Stimulated activated CD8-positive, alpha-beta memory T cell treated with anti-CD3 and anti-CD28 coated beads, Interleukin-4, amount 100 ng/mL, for 4 hours (primary cell): ENCODE measurements at regions not wholly inside any gene's neighbourhood (a gene's known extent, or its start where the extent isn't known, plus 50 kb on each side); places are given as distances from the start of the nearest gene placed in this dataset.

Experiments used
- DNase-seq, 2 donors: peaks; one replicate each; pipeline ENCODE4 v3.0.0-alpha.2; 2020; ENCODE audit warnings: low read depth in 2 of 2, low spot score in 1 of 2

DNA sequence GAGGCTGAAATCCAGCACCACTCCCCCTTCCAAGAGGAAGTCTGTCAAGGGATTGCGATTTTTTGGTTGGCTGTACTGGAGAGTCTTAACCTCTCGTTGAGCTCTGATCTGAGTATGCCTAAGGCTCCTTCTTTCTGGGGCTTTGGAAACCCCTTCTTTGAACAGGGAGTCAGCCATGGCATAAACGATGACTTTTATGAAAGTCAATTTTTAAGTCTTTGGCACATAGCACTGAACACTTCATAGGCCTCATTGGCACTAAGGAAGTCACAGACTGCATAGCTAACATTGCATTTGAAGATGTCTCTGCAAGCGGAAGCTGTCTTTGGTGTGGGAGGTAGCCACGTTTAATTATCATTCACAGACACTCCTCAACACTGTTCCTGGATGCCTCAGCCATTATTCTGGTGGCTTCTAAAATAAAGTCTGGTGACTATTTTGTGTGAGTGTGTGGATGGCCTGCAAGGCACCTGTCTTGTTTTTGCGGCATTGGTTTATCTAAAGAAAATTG lies 148.2 kb upstream of the NCK2 start:
- DNase-seq = no peak

DNA sequence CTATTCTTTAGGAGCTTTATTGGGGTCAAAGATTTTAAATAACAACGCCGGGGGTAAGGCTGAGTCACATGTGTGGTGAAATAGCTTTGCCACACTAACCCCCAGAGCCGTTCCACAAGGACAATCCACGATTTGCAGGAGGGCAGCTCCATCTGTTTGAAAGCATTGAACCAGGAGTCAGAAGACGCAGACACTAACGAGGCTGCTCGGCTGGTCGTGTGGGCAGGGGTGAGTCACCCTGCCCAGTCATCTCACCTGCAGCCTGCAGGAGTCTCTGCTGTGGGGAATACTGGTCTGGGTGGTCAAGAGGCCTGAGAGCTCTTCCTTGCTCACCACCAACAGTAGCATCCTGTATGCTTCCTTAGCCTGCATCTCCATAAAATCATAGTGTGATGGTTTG lies 149.2 kb upstream of the NCK2 start:
- no peak for DNase-seq

DNA sequence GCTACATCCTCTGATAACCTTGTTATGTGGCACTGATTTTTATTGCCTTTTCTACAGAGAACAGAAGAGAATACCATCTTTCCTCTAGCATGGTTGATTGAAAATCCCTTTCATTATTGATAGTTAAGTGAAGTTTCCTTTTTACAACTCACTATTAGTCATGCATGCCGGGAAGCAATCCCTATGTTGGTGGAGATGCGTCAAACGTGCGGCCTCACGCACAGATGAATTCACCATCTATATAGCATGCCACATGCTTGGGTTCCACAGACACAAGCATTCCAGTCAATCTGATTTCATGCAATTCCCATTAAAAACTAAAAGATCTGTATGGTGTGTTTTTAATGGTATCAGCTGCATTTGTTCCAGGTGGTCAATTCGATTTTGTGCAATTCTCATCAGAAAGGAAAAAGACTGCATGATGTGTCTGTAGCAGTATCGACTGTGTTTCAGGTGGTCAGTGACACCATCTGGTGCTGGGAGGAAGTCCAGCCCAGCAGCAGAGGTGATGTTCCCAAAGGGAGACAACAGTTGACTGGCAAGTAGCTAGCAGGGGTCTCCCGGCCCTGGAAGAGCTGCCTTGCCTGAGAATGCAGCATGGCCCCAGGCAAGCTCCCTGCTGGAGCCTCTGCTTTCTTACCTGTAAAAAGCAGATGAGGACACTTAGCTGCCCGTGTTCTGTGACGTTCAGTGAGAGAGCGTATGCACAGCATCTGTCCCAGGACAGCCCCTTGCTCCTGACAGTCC lies 151.3 kb upstream of the NCK2 start:
- DNase-seq = no peak

DNA sequence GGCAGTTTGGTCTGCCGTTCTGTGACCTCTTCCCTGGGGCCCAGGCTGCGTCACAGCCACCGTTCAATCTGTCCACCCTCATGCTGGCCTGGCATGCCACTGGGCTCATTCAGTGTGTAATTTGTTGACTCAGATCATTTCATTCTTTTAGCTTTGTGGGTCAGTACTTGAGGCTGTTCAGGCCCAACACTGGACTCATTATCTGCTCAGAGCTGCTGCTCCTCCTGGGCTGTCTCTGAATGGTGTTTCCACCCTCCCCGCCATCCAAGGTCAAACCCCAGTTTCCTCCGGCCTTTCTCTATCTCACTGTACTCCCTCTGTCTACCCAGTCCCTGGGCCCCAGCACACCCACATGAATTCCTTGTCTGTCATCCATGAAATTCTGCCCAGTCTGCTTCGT lies 152.4 kb upstream of the NCK2 start:
- no peak for DNase-seq

DNA sequence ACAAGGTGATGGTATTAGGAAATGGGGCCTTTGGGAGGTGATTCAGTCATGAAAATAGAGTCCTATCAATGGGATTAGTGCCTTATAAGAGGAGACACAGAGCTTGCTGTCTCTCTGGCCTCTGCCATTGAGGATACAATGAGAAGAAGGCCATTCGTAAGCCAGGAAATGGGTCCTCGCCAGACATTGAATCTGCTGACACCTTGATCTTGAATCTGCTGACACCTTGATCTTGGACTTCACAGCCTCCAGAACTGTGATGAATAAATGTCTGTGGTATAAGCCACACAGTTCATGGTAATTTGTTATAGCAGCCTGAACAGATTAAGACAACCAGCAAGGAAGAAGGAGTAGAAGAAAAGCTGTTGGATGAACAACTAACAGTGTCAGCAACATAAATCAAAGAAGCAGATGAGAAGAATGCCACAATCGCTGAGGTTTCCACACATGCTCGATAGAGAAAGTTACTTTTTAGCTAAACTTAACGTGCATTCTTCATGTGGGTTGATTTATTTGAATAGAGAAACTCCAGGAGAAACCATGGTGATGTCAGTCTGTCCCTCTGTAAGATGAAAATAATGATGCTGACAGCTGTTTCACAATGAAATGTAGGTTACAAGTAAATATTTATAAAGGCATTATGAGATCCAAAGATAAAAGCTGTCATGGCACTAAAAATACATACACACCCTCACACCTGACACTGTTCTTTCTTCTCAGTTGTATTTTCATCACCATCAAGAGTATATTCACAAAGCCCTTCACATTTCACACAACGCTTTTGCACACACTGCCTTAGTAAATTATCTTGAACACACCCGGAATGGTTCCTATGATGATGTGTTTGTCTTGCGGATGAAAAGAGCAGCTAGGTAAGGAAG lies 153.7 kb upstream of the NCK2 start:
- no peak for DNase-seq

DNA sequence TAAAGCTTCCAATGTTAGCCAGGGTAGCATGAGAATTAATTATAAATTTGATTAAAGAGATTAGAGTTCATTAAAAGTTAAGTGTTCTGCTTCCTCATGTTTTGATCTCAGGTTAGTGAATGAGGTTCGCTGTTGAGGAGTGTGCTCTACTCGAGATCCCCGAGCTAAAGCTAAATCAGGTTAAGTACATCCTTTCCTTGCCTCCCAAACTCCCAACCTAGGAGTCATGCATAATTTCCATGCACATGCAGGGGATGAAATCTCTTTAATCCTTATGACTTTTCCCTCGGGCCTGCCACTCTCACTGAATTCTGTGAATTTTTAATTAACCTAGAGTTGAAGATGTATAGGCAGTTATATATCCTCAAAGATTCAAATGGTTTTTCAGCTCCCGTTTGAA lies 156.1 kb upstream of the NCK2 start:
- no peak for DNase-seq

DNA sequence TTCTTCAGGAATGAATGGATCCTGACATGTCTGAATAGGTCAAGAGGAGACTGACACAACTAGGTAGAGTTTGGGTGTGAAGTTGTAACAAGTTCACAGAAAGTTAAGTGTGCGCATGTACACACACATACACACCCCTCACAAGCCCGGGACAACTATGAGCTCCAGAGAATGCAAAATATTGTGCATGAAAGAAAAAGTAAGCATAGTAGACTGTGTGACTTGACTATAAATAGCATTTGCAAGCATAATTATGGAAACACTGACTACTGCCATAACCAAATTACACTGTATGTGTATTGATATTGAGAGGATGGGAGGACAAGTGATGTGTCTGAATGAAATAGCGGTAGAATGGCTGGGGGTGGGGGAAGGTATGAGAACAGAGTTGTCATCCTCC lies 157.1 kb upstream of the NCK2 start:
- DNase-seq = no peak

DNA sequence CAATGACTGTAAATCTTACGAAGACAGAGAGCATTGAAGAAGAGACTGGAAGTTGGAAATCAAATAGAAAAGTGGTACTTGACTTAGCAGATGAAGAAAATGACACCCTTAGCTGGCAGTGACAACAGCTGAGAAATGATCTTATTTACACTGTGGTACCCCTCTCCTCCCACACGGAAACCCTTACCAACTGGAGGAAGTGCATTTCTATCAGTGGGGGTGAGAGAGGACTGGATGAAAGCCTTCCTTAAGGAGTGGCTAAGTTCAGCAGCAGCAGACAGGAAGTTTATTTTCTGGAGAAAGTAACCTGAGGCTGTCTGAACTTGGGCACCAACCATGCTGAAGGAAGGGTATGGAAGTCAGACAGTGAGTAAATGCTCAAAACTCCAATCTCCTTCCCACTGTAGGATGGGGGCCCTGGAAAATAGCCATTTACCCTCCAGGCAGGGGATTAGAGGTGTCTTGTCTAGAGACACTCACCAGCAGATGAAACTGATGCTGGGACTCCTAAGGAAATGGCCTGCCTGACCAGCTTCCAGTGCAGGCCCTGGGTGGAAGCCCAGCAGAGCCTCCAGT lies 160.2 kb upstream of the NCK2 start:
- no peak for DNase-seq

DNA sequence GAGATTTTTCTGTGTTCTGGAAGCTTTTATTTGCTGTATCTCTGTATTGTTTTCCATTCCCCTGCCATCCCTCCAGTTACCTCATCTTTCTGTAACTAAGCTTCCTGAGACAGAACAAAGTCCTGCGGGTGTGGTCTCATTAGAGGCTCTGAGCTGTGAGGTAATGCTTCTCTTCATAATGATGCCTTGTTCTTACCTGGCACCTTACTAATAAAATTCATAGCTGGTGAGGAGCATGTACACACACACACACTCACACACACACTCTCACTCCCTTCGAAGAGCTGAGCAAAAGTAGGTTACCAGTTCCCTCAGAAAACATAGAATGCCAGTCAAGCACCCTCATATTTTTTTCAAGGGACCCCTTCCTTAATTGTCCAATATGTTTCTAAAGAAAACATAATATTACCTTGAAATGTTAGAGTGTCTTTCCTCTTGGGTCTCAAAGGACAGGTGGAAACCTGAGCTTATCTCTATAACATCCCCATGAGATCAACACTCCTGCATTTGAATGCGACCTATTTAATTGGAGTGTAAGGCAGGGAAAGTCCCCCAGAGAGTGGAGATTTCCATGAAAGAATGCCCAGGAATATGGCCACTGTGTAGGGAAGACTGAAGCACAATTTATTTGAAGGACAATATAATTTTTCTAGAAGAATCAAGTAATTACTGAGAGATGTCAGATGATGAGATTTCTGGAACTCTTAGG lies 161.6 kb upstream of the NCK2 start:
- no peak for DNase-seq

DNA sequence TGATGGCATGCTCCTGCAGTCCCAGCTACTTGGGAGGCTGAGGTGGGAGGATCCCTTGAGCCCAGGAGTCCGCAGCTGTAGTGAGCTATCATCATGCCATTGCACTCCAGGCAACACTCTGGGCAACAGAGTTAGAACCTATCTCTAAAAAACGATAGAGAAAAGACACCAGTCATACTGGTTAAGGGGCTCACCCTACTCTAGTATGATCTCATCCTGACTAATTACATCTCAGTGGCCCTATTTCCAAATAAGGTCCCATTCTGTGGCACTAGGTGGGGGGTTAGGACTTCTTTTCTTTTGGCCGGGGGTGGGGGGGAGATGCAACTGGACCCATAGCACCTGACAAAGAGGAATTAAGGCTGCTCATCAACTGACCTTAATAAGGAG lies 163.2 kb upstream of the NCK2 start:
- DNase-seq = no peak

DNA sequence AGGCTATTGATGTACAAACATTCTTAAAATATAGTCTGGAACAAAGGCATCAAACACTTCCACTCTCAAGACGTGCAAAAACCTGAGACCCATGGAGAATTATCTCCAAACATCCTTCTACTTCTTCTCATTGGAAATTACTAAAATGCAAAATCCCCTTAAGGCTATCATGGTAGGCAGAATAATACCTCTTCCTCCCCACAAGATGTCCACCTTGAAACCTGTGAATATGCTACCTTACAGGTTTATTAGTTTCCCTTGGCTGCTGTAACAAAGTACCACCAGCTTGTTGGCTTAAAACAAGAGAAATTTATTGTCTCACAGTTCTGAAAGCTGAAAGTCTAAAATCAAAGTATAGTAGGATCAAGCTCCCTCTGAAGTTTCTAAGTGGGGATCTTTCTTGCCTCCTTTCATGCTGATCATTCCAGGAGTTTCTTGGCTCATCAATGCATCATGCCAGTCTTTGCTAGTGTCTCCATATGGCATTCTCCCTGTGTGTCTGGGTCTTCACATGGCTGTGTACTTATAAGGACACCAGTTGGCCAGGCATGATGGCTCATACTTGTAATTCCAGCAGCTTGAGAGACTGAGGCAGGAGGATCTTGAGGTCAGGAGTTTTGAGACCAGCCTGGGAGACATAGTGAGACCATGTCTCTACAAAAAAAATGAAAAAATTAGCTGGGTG lies 163.7 kb upstream of the NCK2 start:
- DNase-seq = no peak

DNA sequence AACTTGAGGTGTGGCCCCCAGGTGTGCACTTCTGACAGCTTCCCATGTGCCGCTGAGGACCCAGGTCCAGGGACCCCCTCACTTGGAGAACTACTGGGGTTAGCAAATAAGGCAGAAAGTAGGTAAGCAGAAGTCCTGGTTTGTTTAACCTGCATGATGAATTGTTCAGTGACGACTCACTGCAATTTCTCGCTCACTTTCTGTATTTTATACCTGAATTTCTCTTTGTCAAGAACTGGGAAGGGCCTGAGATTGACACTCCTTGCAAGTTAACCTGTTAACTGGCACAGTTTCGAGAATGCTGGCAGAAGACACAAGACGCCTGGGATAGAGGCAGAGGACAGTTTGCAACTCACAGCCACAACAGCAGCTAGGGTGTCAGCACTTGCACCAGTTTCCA lies 164.5 kb upstream of the NCK2 start:
- DNase-seq = no peak

DNA sequence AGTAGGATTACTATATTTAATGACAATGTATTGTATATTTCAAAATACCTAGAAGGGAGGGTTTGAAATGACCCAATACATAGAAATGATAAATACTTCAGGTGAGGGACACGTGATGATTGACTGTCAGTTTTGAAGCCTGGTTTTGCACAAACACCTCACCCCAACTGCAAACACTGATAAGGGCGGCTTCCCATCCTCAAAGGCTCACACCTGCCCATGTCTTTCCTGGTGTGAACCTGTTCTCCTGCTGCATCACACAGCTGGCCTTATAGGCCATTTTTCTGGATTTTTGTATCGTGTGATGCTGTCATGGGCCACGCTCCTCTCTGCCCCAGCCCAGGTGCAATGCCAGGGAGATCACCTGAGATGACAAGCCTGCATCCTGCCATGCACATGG lies 166.5 kb upstream of the NCK2 start:
- no peak for DNase-seq

DNA sequence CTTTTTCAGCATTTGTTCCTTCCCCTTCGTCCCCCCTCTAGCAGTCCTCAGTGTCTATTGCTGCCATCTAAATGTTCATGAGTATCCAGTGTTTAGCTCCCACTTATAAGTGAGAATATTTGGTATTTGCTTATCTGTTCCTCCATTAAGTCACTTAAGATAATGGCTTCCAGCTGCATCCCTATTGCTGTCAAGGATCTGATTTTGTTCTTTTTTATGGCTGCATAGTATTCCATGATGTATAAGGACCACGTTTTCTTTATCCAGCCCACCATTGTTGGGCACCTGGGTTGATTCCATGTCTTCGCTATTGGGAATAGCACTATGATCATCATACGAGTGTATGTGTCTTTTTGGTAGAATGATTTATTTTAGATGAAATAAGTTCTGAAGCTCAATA lies 166.9 kb upstream of the NCK2 start:
- no peak for DNase-seq

DNA sequence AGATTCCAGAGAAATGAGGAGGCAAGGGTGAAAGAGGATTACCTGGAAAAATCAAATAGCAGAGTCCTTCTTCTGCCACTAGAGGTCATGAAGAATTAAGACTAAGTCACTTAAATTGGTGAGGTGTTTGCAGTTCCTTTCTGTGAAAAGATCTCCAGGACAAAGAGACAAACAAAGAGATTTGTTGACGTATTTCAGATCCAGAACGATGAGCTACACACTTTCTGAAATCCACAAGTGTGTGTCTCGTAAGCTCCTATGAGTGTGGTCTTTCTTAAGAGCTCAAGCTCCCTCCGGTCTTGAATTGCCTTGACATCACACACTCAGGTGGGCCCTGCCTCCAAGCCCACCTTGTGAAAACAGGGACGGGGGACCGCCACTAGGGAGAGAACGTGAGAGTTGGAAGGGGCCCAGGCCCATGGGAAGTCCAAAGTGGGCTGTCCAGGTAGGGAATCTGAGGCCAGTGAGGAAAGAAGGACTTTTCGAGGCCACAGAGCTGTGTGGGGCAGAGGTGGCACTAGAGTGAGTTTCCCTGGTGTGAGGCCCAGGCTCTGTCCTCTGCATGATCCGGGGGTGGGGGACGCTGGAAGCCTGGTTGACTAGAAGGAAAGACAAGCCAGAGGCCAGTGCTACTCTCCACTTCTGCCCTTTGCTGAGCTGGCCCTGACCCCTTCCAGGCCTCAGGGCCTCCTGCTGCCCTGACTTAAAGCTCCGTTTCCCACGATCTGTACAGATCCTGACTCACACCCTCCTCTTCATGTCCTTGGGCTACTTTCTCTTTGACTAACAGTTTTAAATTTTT lies 168.1 kb upstream of the NCK2 start:
- no peak for DNase-seq

DNA sequence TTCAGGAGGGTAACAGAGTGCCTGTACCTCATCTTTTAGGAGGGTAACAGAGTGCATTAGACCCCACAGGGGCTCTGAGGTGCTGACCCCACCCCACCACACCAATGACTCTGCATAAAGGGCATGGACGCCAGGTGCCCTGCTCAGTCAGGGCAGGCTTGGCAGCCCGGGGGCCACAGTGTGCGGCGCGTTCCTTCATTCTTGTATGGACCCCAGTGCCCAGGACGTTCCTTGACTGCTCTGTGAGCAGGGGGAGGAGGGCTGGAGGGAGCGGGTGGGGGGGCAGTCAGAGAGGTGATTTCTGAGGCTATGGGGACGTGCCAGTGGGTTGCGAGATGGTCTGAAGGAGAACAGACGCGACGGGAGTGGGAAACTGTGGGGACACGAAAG lies 168.7 kb upstream of the NCK2 start:
- DNase-seq = no peak

DNA sequence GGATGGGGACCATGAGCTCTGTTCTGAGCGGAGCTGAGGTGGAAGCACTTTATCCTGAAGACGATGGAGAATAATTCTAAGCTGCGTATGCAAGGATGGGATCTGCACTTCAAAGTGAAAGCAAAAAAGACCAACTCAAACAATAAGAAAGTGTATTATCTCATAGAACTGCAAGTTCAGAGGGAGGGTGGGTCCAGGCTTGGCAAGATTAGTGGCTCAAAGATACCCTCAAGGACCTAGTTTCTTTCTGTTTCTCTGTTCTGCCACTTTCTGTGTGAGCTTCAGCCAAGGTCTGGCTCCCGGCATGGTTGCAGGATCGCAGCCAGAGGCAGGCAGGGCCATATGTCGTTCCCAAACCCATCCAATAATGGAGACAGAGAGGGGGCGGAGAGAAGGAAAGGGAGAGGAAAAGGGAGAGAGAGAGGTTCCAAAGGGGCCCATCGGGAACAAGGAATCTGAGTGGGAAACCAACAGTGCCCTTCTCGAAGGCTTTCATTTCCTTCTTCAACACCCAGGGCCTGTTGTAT lies 169.2 kb upstream of the NCK2 start:
- no peak for DNase-seq

DNA sequence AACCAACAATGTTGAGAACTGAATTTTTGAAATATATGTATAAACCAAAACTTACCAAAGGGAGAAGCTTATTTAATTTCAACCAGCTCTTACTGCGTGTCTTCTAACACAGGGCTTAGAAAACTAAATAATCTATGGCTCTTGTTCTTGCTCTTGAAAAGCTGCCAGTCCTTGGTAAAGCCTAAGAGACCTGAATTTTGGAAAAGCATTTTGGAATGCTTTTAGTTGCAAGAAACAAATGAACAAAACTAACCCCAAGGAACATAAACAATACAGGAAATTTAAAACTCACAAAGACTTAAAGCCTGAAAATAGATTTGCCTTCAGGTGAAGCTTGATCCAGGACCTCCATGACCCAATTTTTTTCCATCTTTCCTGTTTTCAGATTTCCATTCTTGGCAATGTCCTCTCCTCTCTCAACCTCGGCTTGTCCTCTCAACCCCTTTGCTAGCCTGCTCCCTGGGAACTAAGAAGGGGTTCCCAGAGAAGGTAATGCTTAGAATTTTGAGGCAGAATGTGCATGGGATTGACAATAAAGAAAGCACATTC lies 169.8 kb upstream of the NCK2 start:
- no peak for DNase-seq

DNA sequence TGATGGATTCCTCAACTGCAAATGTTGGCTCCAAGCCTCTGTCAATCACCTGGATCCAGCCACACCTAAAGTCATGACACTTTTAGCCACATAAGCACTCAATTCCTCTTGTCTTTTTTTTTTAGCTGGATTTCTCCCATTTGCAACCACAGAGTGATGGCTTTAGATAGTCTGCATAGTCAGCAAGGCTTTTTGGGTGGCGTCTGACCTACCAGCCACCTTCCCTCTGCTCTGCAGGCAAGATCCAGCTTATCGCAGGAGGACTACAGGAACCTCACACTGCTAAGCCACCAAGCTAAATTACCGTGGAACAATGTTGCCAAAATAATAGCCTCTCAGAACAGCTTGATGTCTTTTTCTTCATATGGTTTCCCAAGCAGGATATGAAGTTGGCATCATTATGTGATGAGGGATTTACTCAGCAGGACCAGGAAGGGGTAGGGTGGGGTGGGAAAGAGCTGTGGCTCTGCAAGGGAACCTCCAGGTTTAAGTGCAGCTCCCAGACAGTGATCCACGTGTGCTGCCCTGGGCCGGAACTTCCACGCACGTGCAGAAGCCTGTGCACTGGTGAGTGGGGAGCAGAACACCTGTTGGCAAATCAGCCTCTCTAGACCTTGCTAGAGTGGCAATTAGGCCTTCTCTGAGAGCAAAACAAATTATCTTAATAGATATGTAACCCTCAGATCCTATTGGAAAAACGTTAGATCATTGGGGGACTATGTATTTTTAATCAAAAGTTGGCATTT lies 170.6 kb upstream of the NCK2 start:
- DNase-seq = no peak
